ENCODE measurements at regions not wholly inside any gene's neighbourhood (a gene's known extent, or its start where the extent isn't known, plus 50 kb on each side); places are given as distances from the start of the nearest gene placed in this dataset.

- no peak for TF ChIP-seq GATA2 (IDR thresholded peaks at IDR 0.05; ENCODE audit: low read depth, low read length)
- no peak for TF ChIP-seq GATA3 (IDR thresholded peaks at IDR 0.05; ENCODE audit: low read depth, low read length)
Observed at GRCh38 chr13:109297628-109298027, 488.8 kb downstream of the IRS2 start.
